ENCODE measurements at regions not wholly inside any gene's neighbourhood (a gene's known extent, or its start where the extent isn't known, plus 50 kb on each side); places are given as distances from the start of the nearest gene placed in this dataset.

DNA sequence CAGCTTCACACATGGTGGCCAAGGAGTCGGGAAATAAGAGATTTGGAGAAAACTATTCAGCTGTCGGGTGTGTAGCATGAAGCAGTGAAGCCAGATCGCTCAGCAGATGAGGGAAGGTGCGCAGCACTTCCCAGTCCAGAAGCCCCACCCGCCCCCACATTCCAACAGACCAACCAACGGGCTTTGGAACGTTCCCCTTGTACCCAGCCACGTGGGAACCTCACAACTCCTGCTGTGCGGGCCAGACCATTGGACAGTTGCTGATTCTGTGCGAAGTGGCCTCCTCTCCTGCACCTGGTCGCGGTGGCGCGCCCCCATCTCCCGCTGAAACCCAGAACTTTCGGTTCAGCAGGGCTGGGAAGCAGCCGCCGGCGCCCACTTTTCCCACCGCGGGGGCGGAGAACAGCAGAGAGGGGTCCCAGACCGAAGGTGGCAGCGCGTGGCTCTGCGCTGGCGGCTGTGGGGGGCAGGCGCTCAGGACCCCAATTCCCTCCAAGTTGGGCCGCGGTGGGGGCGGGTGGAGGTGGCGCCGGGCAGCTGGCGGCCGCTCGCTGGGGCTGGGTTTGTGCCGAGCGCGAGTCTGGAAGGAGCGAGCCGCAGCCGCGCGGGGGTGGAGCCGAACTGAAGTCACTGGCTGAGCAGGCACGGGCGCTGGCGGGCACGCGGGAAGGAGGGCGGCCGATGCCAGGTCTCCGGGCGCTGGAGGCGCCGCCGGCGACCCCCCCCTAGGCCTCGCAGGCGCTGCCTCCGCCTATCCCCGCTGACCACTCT lies 1301.5 kb upstream of the SORCS1 start:
- H3K36me3 Mint-ChIP-seq (ENCODE audit: low read depth), result no peaks in the 10 kb centered on the region
- H3K4me3 Mint-ChIP-seq, result no peak overlapping the region

DNA sequence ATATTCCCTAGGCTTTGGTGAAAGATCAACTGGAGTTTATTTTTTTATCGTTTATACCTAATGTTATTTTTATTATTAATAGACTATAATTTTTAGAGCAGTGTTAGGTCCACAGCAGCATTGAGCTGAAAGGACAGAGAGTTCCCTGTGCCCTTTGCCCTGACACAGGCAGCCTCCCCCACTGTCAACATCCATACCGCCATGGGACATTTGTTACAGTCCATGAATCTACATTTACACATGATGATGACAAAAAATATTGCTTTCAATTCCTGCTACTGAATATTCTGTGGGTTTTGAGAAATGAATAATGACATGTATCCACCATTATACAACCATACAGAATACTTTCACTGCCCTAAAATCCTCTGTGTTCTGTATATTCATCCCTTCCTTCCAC lies 1297.5 kb upstream of the SORCS1 start:
- no peak for DNase-seq
- peaks cover 5% of the 10 kb centered on the region for H3K27me3 Mint-ChIP-seq
- H3K36me3 Mint-ChIP-seq (ENCODE audit: low read depth), result no peaks in the 10 kb centered on the region
- H3K27ac Mint-ChIP-seq, result no peak overlapping the region
- H3K4me1 Mint-ChIP-seq, result no peaks in the 10 kb centered on the region
- intact Hi-C loops (cut with micrococcal nuclease), result no loop called here
- no peak overlapping the region for H3K4me3 Mint-ChIP-seq
- H3K9me3 Mint-ChIP-seq, result peaks cover 4% of the 10 kb centered on the region

More for the DNA sequence above, 1301.5 kb upstream of the SORCS1 start:
- Mint-ChIP-seq H3K9me3 (peaks cover 6% of the 10 kb centered on the region), H3K4me1 (no peaks in the 10 kb centered on the region), H3K27ac (no peak overlapping the region), H3K27me3 (peaks cover 7% of the 10 kb centered on the region)
- no peak for DNase-seq
- intact Hi-C loops (cut with micrococcal nuclease), result no loop called here

DNA sequence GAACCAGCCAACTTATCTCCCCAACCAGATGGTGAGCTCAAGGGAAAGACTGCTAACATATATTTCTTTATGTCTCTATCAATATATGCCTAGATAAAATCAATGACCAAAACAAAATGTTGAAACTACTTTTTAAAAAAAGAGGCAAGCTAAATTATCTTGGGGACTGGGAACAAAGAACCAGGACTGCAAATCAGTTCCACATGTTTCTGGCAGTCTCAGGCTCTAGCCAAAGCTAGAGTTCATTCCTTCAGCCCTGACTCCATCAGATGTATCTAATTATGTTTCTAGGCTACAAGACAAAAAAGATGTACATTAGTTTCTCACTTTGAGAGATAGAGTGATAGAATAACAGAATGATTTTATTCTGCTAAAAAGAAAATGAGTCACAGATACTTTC lies 1290.3 kb upstream of the SORCS1 start:
- Mint-ChIP-seq H3K27me3 (no peaks in the 10 kb centered on the region), H3K4me1 (no peaks in the 10 kb centered on the region), H3K4me3 (no peak overlapping the region), H3K36me3 (ENCODE audit: low read depth) (no peaks in the 10 kb centered on the region), H3K27ac (no peak overlapping the region), H3K9me3 (peaks cover 4% of the 10 kb centered on the region)
- no peak for DNase-seq
- intact Hi-C loops (cut with micrococcal nuclease), result no loop called here

DNA sequence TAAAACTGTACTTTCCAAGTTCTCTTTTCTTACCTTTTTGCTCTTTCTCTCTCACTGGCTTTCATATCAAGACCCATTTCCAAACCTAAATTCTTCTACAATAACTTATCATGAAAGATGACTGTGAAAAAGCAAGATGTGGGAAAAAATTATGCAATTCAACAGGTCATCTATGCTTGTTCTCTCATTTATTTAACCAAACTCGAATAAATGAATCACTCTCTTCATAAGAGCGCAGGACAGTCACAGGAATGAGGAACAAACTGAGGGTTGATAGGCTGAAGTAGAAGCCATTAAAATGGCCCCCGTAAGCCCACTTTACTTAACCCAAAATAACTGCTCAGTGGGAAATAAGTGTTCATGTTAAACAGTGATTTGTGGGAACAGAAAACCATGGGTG lies 1289.7 kb upstream of the SORCS1 start:
- intact Hi-C loops (cut with micrococcal nuclease), result no loop called here
- Mint-ChIP-seq H3K4me1 (no peaks in the 10 kb centered on the region), H3K27ac (no peak overlapping the region), H3K27me3 (no peaks in the 10 kb centered on the region), H3K36me3 (ENCODE audit: low read depth) (no peaks in the 10 kb centered on the region), H3K9me3 (peaks cover 4% of the 10 kb centered on the region), H3K4me3 (no peak overlapping the region)
- no peak for DNase-seq

DNA sequence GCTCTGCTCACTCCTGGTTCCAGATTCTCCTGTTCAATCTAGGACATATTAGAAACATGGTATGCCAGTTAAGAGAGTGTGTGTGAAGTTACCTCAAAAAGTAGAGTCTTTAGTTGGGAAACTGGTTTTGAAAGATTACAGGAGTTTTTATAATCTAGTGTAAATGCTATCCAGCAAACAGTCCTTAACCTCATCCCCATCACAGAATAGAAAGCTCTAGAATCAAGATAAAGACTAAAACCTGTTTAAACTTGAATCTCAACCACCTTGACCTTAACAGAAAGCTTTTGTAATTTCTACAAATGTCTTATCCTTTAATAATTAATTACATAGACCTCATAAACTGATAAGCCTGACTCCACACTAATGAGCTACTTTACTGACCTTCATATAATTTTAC lies 1288.7 kb upstream of the SORCS1 start:
- DNase-seq, result no peak
- H3K4me1 Mint-ChIP-seq, result no peaks in the 10 kb centered on the region
- no peaks in the 10 kb centered on the region for H3K27me3 Mint-ChIP-seq
- H3K27ac Mint-ChIP-seq, result no peak overlapping the region
- H3K4me3 Mint-ChIP-seq, result no peak overlapping the region
- peaks cover 4% of the 10 kb centered on the region for H3K9me3 Mint-ChIP-seq
- intact Hi-C loops (cut with micrococcal nuclease), result no loop called here
- H3K36me3 Mint-ChIP-seq (ENCODE audit: low read depth), result no peaks in the 10 kb centered on the region

DNA sequence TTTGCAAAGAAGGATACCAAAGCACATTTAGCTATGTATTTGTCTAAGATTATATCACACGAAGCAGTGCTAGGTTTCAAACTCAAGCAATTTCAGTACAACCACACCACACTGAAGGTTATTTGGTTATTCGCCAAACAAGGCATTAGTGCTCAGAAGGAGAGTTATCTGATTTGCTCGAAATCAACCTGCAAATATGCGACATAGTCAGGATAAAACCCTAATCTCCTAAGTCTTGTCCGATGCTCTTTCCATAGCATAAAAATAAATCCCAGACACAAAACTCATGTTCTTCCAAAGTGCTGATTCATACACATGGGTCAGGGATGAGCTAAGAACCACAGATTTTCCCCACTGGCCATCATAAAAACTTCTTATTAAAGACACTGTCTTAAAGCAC lies 1288.0 kb upstream of the SORCS1 start:
- peaks cover 4% of the 10 kb centered on the region for H3K9me3 Mint-ChIP-seq
- intact Hi-C loops (cut with micrococcal nuclease), result no loop called here
- H3K27ac Mint-ChIP-seq, result no peak overlapping the region
- no peaks in the 10 kb centered on the region for H3K36me3 Mint-ChIP-seq (ENCODE audit: low read depth)
- no peak for DNase-seq
- no peaks in the 10 kb centered on the region for H3K27me3 Mint-ChIP-seq
- no peak overlapping the region for H3K4me3 Mint-ChIP-seq
- H3K4me1 Mint-ChIP-seq, result no peaks in the 10 kb centered on the region

DNA sequence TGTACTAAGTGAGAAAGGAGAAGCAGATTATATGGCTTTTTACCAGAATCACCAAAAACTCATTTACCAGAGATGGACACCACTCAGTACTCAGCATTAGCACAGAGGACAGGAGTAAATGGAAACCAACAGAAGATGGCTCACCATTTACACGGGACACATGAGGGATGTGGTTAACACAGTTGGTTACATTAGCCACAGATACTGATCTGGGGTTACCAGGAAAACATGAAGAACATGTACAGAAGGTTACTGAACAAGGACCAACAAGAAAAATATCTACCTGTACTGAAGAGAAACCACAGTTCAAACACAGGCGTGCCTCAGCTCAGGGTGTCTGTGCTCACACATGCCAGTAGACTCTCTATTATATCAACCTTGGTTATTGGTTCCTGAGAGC lies 1285.8 kb upstream of the SORCS1 start:
- H3K9me3 Mint-ChIP-seq, result peaks cover 4% of the 10 kb centered on the region
- no peaks in the 10 kb centered on the region for H3K36me3 Mint-ChIP-seq (ENCODE audit: low read depth)
- no peaks in the 10 kb centered on the region for H3K4me1 Mint-ChIP-seq
- no peak for DNase-seq
- H3K27ac Mint-ChIP-seq, result no peak overlapping the region
- H3K27me3 Mint-ChIP-seq, result no peaks in the 10 kb centered on the region
- intact Hi-C loops (cut with micrococcal nuclease), result no loop called here
- H3K4me3 Mint-ChIP-seq, result no peak overlapping the region

DNA sequence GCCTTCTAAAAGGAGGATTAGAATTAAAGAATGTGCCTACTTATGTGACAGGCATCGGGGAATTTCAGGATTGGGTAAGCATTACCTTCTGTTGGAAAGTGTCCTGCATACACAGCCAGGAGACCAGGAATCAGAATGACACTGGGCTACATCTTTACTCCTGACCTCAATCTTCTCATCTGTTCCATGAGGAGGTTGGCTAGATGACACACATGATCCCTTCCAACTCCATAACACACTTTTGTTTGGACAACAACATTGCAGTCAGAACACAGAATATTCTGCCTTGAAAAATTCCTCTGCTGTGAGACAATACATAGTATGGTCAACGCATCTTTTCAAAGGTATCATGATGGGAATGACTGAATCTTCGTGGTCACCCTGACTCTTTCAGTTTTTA lies 1281.2 kb upstream of the SORCS1 start:
- no peaks in the 10 kb centered on the region for H3K27me3 Mint-ChIP-seq
- H3K4me1 Mint-ChIP-seq, result no peaks in the 10 kb centered on the region
- H3K27ac Mint-ChIP-seq, result no peak overlapping the region
- no peak overlapping the region for H3K4me3 Mint-ChIP-seq
- no peak for DNase-seq
- intact Hi-C loops (cut with micrococcal nuclease), result no loop called here
- no peaks in the 10 kb centered on the region for H3K9me3 Mint-ChIP-seq
- H3K36me3 Mint-ChIP-seq (ENCODE audit: low read depth), result no peaks in the 10 kb centered on the region

DNA sequence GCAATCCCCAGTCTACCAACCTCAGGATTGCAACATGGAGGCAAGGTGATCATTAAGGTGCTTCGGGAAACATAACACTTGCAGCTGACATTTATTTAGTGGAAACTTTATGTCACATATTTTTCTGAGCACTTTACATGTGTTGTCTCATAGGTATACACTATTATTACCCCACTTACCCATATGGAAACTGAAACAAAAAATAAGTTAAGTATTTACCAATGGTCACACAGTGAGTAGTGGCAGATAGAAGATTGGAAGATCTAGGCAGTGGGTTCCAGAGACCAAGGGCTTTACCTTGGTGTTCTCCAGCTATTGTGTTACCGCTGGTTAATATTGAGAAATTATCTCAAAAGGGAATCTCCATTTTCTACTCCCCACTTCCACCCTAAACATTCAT lies 1279.1 kb upstream of the SORCS1 start:
- H3K27ac Mint-ChIP-seq, result no peak overlapping the region
- H3K9me3 Mint-ChIP-seq, result no peaks in the 10 kb centered on the region
- no peaks in the 10 kb centered on the region for H3K4me1 Mint-ChIP-seq
- H3K36me3 Mint-ChIP-seq (ENCODE audit: low read depth), result no peaks in the 10 kb centered on the region
- H3K4me3 Mint-ChIP-seq, result no peak overlapping the region
- no peak for DNase-seq
- H3K27me3 Mint-ChIP-seq, result no peaks in the 10 kb centered on the region
- intact Hi-C loops (cut with micrococcal nuclease), result no loop called here

DNA sequence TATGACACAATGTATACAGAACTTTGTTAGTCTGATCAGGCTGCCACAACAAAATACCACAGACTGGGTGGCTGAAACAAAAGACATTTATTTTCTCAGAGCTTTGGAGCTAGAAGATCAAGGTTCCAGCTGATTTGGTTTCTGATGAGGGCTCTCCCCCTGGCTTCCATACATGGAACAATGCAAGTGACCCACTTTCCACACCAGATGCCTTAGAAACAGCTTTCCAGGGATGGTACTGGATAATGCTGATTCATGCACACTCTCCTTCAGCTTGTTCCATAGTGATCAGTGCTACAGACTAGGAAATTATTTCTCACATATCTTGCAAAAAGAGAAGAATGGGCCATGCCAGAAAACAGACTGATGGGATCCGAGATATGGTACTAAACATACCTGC lies 1274.9 kb upstream of the SORCS1 start:
- H3K9me3 Mint-ChIP-seq, result no peaks in the 10 kb centered on the region
- intact Hi-C loops (cut with micrococcal nuclease), result no loop called here
- no peak overlapping the region for H3K27ac Mint-ChIP-seq
- no peaks in the 10 kb centered on the region for H3K36me3 Mint-ChIP-seq (ENCODE audit: low read depth)
- no peaks in the 10 kb centered on the region for H3K27me3 Mint-ChIP-seq
- H3K4me1 Mint-ChIP-seq, result no peaks in the 10 kb centered on the region
- H3K4me3 Mint-ChIP-seq, result no peak overlapping the region
- DNase-seq, result no peak

DNA sequence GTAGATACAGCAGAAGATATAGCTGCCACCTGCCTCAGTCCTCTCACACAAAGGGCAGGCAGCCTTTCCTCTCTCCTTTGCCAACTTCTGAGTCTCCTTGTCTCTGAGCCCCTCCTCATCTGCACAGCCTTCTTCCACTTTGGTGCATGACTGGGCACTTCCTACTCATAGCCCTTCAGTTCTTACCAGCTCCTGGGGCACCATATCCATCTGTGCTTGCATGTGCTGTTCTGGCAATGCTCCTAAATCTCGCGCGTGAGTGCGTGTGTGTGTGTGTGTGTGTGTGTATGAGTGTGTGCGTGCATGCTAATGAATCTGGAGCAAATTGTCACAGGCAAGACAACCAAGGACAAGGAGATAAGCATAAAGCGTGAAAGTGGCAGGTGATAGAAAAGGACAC lies 1271.6 kb upstream of the SORCS1 start:
- Mint-ChIP-seq H3K9me3 (no peaks in the 10 kb centered on the region), H3K27me3 (no peaks in the 10 kb centered on the region), H3K36me3 (ENCODE audit: low read depth) (no peaks in the 10 kb centered on the region), H3K4me1 (no peaks in the 10 kb centered on the region), H3K4me3 (no peak overlapping the region), H3K27ac (no peak overlapping the region)
- no peak for DNase-seq
- intact Hi-C loops (cut with micrococcal nuclease), result no loop called here

DNA sequence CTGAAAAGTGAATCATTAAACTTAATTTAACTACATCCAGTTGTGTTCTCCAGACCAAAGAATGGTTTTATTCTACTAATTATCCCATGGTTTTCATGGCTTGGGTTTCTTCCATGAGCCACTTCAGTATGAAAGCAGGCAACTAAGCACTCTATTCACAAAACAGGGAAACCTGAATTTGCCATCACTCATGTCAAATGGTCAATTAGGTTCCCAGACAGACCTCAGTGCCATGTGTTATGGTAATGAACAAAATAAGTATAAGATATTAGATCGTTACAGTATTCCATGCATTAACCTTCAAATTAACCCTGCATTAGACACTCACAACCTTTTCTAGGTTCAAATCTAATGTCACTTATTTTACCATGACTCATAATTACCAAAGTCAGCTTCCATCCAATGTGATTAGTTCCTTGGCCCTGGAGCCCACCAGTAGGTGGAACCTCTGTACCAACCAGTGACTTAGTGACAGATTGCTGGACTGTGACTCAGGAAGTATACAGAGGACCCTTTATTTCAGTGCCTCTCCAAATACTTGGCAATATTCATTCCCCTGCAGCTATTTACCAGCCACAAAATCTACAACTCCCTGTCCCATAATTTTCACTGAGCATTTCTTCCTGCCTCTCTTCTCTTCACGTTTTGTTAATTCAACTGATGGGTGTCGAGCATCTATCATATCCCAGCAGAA lies 1270.2 kb upstream of the SORCS1 start:
- intact Hi-C loops (cut with micrococcal nuclease), result no loop called here
- no peaks in the 10 kb centered on the region for H3K9me3 Mint-ChIP-seq
- no peak overlapping the region for H3K27ac Mint-ChIP-seq
- DNase-seq, result no peak
- H3K27me3 Mint-ChIP-seq, result no peaks in the 10 kb centered on the region
- H3K4me1 Mint-ChIP-seq, result no peaks in the 10 kb centered on the region
- H3K36me3 Mint-ChIP-seq (ENCODE audit: low read depth), result no peaks in the 10 kb centered on the region
- H3K4me3 Mint-ChIP-seq, result no peak overlapping the region

DNA sequence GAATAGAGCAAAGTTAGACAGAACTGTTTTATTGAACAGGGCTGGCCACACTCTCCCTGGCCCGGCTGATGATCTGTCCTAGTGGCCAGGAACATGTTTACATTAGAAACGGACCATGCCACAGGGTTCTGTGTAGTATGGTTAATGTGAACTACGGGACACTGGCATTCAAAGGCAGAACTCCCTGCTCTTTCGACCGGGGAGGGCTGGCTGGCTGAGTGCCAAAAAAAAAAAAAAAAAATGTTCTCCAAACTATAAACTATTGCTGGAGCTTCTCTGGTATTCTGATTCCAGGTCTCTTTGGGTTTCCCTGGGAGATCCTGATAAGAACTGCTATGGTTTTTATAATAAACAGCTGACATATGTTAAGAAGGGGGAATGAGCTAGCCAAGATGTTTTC lies 1262.6 kb upstream of the SORCS1 start:
- Mint-ChIP-seq H3K27me3 (no peaks in the 10 kb centered on the region), H3K4me3 (no peak overlapping the region), H3K9me3 (no peaks in the 10 kb centered on the region), H3K36me3 (ENCODE audit: low read depth) (no peaks in the 10 kb centered on the region), H3K4me1 (no peaks in the 10 kb centered on the region), H3K27ac (no peak overlapping the region)
- no peak for DNase-seq
- intact Hi-C loops (cut with micrococcal nuclease), result no loop called here

DNA sequence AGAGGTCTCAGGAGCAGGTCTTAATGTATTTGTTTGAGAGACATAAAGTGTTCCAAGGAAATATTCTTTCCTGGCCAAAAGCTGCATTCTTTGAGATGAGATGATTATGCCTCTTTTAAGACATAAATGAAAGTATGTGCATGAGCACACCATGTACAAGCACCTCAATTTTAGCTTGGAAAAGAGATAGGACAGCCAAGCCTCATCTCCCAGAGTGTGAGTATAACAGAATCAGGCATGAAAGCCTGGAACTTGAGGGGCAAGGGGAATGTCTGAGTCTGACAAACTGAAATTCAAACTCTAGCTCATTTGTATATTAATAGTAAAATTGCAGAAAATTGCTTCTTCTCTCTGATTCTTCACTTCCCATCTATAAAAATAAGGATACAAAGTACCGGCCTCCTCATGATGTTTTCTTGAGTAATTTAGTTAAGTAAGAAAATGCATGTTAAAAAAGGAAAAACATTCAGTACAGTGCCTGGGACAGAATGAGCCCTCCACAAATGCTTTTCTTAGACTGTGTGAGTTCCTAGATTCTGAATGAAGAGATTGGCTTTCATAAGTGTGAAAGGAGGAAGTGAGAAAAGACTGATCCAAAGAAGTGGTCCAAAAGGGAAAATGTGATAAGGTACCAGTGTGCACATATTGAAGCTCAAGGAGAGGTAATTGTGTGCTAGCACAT lies 1260.9 kb upstream of the SORCS1 start:
- no peak overlapping the region for H3K4me3 Mint-ChIP-seq
- no peak overlapping the region for H3K27ac Mint-ChIP-seq
- no peaks in the 10 kb centered on the region for H3K36me3 Mint-ChIP-seq (ENCODE audit: low read depth)
- H3K27me3 Mint-ChIP-seq, result no peaks in the 10 kb centered on the region
- H3K4me1 Mint-ChIP-seq, result no peaks in the 10 kb centered on the region
- DNase-seq, result no peak
- intact Hi-C loops (cut with micrococcal nuclease), result no loop called here
- no peaks in the 10 kb centered on the region for H3K9me3 Mint-ChIP-seq

Measured in activated CD4-positive, alpha-beta T cell treated with anti-CD3 and anti-CD28 coated beads, Interleukin-2, amount 10 ng/mL, durations not matched to agents 24 days and 14 days (primary cell).